ENCODE measurements at regions not wholly inside any gene's neighbourhood (a gene's known extent, or its start where the extent isn't known, plus 50 kb on each side); places are given as distances from the start of the nearest gene placed in this dataset.
"Not testable (repeated sequence)": the region's sequence is repeated elsewhere in the genome, so short reads cannot be mapped to it uniquely, and the experiment has no call there.

DNA sequence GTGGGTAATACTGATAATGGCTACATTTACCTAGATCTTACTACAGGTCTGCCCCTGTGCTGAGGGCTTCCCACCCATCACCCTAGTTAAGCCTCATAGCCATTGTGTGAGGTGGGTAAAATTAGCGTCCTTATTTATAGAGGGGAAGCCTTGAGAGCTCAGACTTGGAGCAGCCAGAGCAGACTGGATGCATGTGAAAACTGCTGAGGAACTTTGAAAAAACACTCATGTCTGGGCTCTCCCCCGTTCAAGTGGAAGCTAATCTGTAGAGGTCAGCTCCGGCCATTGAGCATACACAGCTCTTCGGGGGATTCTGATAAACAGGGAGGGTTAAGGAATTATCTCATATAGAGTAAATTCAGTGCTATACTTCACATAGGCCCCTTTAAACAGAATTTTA, 389.7 kb downstream of the RPS6KC1 start:
- Histone ChIP-seq H3K27ac (no peak overlapping the region), H3K4me3 (no peak overlapping the region), H3K36me3 (no peaks in the 10 kb centered on the region), H3K4me1 (replicated peaks) (no peaks in the 10 kb centered on the region), H3K27me3 (replicated peaks) (no peaks in the 10 kb centered on the region), H3K9me3 (replicated peaks) (no peaks in the 10 kb centered on the region)
- DNase-seq (ENCODE audit: low read depth in 1 of 2, low spot score in 2 of 2) = no peak

DNA sequence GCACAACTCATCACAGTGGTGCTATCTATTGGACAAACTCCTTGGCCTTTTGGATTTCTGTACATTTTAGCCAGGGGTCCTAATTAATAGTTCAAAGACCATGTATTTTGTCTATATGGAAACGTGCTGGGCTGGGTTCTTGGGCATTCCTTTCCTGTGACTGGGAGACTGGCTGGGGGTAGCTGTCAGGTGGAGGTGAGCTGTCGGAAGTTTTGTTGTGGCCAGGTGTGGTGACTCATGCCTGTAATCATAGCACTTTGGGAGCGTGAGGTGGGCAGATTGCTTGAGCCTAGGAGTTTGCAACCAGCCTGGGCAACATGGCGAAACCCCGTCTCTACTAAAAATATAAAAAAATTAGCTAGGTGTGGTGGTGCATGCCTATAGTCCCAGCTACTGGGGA, 392.4 kb downstream of the RPS6KC1 start:
- no peak overlapping the region for H3K4me3 ChIP-seq
- H3K36me3 ChIP-seq = no peaks in the 10 kb centered on the region
- no peaks in the 10 kb centered on the region for H3K4me1 ChIP-seq (replicated peaks)
- H3K9me3 ChIP-seq (replicated peaks) = no peaks in the 10 kb centered on the region
- DNase-seq (ENCODE audit: low read depth in 1 of 2, low spot score in 2 of 2) = no peak
- H3K27ac ChIP-seq = no peak overlapping the region
- no peaks in the 10 kb centered on the region for H3K27me3 ChIP-seq (replicated peaks)

DNA sequence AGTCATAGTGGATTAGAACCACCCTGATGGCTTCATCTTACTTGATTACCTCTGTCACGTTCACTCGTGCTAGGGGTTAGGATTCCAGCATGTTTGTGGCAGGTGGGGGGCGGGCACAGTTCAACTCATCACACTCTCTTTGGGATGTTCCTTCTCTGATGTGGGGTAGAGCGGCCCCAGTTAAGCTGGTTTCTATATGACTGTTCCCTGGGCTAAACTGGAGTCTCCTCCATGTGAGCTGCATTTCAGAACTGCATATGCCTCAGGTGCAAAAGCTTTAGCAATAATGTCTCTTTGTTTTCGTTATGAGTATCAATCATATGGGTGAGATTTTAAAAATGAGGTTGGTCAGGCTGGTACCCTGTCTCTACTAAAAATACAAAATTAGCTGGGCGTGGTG, 393.2 kb downstream of the RPS6KC1 start:
- Histone ChIP-seq H3K4me3 (no peak overlapping the region), H3K36me3 (no peaks in the 10 kb centered on the region), H3K9me3 (replicated peaks) (no peaks in the 10 kb centered on the region), H3K4me1 (replicated peaks) (no peaks in the 10 kb centered on the region), H3K27ac (no peak overlapping the region), H3K27me3 (replicated peaks) (no peaks in the 10 kb centered on the region)
- DNase-seq (ENCODE audit: low read depth in 1 of 2, low spot score in 2 of 2) = no peak

DNA sequence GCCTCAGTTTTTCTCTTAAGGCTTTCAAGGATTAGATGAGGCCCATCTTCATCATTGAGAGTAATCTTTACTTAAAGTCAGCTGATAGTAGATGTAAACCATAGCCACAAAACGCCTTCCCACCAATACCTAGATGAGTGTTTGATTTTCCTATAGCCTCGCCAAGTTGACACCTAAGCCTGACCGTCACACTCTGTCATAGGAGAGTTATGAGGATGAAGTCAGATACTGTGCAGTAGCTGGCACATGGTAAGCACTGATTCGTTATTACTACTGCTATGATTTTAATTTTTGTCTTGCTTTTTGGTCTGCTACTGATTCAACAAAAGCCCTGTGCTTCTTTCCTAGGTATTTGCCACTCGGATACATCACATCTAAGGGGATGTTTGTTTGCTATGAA, 395.5 kb downstream of the RPS6KC1 start:
- Histone ChIP-seq H3K36me3 (no peaks in the 10 kb centered on the region), H3K4me3 (no peak overlapping the region)

DNA sequence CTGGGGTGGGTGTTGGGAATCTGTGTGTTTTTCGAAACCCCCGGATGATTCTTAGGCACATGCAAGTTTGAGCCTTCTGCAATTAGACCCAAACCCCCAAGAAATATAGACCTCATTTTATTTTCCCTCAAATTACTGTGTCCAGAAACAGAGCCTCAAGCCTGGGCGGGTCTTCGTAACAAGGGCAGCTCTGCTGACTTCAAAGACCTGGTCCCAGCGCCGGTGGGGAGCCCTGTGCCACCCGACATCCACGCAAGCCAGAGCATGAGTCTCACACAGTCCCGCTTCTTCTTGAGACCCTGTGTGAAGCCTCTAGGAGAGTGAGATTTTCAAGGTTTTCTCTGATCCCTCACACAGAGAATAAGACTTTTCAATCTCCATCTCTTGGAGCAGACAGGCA, 397.3 kb downstream of the RPS6KC1 start:
- DNase-seq (ENCODE audit: low read depth in 1 of 2, low spot score in 2 of 2) = no peak
- no peak overlapping the region for H3K4me3 ChIP-seq
- no peaks in the 10 kb centered on the region for H3K36me3 ChIP-seq
- no peaks in the 10 kb centered on the region for H3K27me3 ChIP-seq (replicated peaks)
- no peaks in the 10 kb centered on the region for H3K4me1 ChIP-seq (replicated peaks)
- H3K9me3 ChIP-seq (replicated peaks) = no peaks in the 10 kb centered on the region
- H3K27ac ChIP-seq = no peak overlapping the region

More for the DNA sequence above, 395.5 kb downstream of the RPS6KC1 start:
- H3K9me3 ChIP-seq (replicated peaks) = no peaks in the 10 kb centered on the region
- no peaks in the 10 kb centered on the region for H3K4me1 ChIP-seq (replicated peaks)
- no peak overlapping the region for H3K27ac ChIP-seq
- no peak for DNase-seq (ENCODE audit: low read depth in 1 of 2, low spot score in 2 of 2)
- H3K27me3 ChIP-seq (replicated peaks) = no peaks in the 10 kb centered on the region

DNA sequence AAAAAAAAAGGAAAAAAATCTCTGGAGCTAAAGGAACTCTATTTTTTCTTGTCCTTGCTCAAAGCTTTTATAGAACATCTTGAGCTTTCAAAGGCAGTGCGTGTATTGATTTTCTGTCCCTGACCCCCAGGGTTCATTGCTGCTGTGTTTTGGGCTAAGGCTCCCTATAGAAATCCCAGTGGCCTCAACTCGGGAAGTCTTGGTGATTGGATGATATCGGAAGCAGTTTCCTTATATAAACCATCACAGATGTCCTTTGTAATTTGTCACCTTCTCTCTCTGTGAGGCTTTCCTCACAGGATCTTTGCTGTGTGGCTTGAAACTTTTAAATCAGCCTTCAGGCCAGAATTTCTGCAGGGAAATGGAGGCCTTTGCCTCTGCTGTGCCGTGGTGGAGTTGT, 397.7 kb downstream of the RPS6KC1 start:
- no peak for DNase-seq (ENCODE audit: low read depth in 1 of 2, low spot score in 2 of 2)
- no peaks in the 10 kb centered on the region for H3K36me3 ChIP-seq
- H3K27ac ChIP-seq = no peak overlapping the region
- no peaks in the 10 kb centered on the region for H3K4me1 ChIP-seq (replicated peaks)
- H3K4me3 ChIP-seq = no peak overlapping the region
- H3K9me3 ChIP-seq (replicated peaks) = no peaks in the 10 kb centered on the region
- no peaks in the 10 kb centered on the region for H3K27me3 ChIP-seq (replicated peaks)

DNA sequence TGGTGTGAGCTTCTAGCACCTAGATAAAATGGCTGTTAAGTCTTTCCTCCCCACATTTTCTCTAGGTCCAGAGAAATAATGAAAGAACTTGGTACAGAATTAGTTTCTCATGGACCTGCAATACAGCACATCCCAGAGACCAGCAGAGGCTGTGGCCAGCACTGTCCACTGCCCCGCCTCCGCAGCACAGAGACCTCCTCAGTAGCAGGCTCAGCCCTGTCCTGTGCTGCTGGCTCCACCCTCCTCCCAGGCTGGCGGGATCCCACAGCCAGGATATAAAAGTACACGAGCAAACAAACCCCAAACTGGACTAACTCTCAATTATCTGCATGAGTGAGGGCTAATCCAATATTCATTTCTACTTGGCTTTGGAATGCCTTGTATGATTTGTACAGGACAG, 401.5 kb downstream of the RPS6KC1 start:
- DNase-seq (ENCODE audit: low read depth in 1 of 2, low spot score in 2 of 2) = no peak
- no peaks in the 10 kb centered on the region for H3K4me1 ChIP-seq (replicated peaks)
- no peaks in the 10 kb centered on the region for H3K27me3 ChIP-seq (replicated peaks)
- H3K9me3 ChIP-seq (replicated peaks) = no peaks in the 10 kb centered on the region
- H3K36me3 ChIP-seq = no peaks in the 10 kb centered on the region
- H3K27ac ChIP-seq = no peak overlapping the region
- H3K4me3 ChIP-seq = no peak overlapping the region

DNA sequence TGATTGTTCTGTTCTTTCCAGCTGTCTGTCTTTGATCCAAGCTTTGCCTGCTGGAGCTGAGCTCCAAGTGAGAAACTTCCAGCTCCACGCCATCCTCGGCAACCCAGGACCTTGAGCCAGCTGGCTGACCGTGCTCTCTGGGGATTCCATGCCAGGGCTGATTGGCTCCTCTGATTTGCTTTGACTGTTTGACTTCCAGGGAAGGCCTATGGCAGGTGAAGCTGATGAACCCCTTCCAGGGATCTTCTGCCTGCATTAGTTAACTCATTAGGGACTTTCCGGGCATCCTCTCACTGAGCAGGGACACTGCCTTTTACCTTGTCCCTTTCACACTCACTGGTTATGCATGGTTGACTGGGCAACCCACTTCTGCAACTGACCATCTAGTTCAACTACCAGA, 406.1 kb downstream of the RPS6KC1 start:
- Histone ChIP-seq H3K9me3 (replicated peaks) (no peaks in the 10 kb centered on the region), H3K36me3 (no peaks in the 10 kb centered on the region), H3K4me1 (replicated peaks) (no peaks in the 10 kb centered on the region), H3K4me3 (no peak overlapping the region), H3K27ac (no peak overlapping the region), H3K27me3 (replicated peaks) (no peaks in the 10 kb centered on the region)
- DNase-seq (ENCODE audit: low read depth in 1 of 2, low spot score in 2 of 2) = no peak

DNA sequence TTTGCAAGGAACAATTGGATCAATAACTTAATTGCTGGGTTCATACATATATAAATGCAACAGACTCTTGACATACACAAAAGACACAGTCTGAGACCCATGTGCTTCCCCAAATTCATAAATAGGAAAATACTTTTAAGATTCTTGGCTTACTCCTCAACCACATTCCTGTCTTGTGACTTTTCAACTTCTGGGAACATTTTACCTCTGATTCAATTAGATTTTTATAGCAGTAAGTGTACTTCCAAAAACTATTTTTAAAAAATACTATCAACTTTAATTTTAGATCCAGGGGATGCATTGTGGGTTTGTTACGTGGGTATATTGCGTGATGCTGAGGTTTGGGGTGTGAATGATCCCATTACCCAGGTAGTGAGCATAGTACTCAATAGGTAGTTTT, 406.7 kb downstream of the RPS6KC1 start:
- Histone ChIP-seq H3K27me3 (replicated peaks) (no peaks in the 10 kb centered on the region), H3K4me1 (replicated peaks) (no peaks in the 10 kb centered on the region), H3K4me3 (no peak overlapping the region), H3K36me3 (no peaks in the 10 kb centered on the region), H3K27ac (no peak overlapping the region), H3K9me3 (replicated peaks) (no peaks in the 10 kb centered on the region)
- no peak for DNase-seq (ENCODE audit: low read depth in 1 of 2, low spot score in 2 of 2)

DNA sequence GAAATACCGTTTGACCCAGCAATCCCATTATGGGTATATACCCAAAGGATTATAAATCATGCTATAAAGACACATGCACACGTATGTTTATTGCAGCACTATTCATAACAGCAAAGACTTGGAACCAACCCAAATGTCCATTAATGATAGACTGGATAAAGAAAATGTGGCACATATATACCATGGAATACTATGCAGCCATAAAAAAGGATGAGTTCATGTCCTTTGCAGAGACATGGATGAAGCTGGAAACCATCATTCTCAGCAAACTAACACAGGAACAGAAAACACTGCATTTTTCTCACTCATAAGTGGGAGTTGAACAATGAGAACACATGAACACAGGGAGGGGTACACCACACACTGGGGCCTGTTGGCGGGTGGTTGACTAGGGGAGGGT, 411.3 kb downstream of the RPS6KC1 start:
- H3K36me3 ChIP-seq; H3K4me3 ChIP-seq; H3K27me3 ChIP-seq (replicated peaks); H3K27ac ChIP-seq; H3K9me3 ChIP-seq (replicated peaks); H3K4me1 ChIP-seq (replicated peaks); DNase-seq (ENCODE audit: low read depth in 1 of 2, low spot score in 2 of 2): not testable (repeated sequence)

DNA sequence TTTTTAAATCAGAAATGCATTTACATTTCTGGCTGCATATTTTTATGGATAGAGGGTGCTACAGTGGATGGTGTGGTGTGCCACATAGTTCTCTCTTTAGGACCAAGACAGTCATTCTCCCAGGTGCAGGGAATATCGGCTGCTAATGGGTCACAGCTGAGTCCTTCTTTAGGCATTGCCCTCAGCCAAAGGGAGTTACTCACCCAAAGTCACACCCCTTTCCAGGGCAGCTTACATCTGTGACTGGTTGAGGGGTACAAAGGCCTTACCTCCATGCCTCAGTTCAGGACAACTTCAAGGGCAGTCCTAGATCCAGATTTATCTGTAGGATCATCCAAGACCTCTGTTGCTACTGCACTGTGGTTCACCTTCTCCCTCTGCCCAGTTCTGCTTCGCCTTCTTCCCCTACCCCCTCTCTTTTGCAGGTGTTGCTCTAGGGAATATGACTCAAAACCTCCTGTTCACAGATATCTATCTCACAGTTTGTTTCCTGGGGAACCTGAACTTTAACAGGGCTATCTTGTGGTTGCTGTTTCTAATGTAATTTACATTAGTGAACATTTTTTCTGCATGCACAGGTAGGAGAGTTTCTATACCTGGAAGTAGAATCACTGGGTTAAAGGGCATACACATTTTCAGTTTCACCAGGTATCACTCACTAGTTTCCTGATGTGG, 413.9 kb downstream of the RPS6KC1 start:
- no peaks in the 10 kb centered on the region for H3K36me3 ChIP-seq
- no peaks in the 10 kb centered on the region for H3K4me1 ChIP-seq (replicated peaks)
- H3K9me3 ChIP-seq (replicated peaks) = no peaks in the 10 kb centered on the region
- H3K27me3 ChIP-seq (replicated peaks) = no peaks in the 10 kb centered on the region
- no peak for DNase-seq (ENCODE audit: low read depth in 1 of 2, low spot score in 2 of 2)
- H3K27ac ChIP-seq = no peak overlapping the region
- H3K4me3 ChIP-seq = no peak overlapping the region

DNA sequence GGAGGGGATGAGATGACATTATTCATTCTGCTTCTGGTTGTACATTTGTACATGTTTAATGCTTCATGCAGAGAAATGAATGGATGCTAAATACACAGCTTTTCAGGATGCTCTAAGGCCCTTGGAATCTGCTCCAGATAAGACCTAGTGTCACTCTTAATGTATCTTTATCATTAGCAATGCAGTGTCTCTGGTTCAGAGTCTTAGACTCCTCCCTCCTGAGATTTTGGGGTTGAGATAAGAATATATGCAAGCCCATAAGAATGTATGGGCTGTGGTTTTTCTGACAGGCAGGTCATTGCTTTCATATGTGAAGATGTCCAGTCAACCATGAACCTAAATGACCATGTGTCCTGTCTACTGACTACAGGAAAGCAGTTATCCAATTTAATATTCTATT, 415.5 kb downstream of the RPS6KC1 start:
- Histone ChIP-seq H3K9me3 (replicated peaks) (no peaks in the 10 kb centered on the region), H3K4me1 (replicated peaks) (no peaks in the 10 kb centered on the region), H3K27me3 (replicated peaks) (no peaks in the 10 kb centered on the region), H3K36me3 (no peaks in the 10 kb centered on the region), H3K4me3 (no peak overlapping the region), H3K27ac (no peak overlapping the region)
- no peak for DNase-seq (ENCODE audit: low read depth in 1 of 2, low spot score in 2 of 2)

DNA sequence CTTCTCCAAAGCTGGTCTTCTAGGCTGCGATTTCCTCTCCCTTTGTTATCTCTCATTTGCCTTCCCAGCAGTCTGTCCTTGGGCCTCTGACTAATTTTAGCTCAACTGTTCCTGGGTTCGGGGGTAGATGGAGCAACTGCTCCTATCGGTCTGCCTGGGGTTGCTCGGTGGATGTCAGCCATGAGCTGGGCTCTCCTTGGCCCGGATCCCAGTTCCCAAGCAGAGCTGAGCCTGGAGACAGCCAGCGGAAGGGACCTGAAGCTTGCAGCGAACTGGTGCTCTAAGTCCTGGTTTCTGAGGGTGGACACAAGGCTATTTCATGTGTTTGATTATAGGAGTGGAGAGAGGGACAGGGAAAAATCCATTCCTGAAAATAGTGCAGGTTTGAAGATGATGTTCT, 423.0 kb downstream of the RPS6KC1 start:
- H3K4me3 ChIP-seq = no peak overlapping the region
- no peak overlapping the region for H3K27ac ChIP-seq
- H3K4me1 ChIP-seq (replicated peaks) = no peaks in the 10 kb centered on the region
- no peaks in the 10 kb centered on the region for H3K9me3 ChIP-seq (replicated peaks)
- no peaks in the 10 kb centered on the region for H3K27me3 ChIP-seq (replicated peaks)
- H3K36me3 ChIP-seq = no peaks in the 10 kb centered on the region
- no peak for DNase-seq (ENCODE audit: low read depth in 1 of 2, low spot score in 2 of 2)

DNA sequence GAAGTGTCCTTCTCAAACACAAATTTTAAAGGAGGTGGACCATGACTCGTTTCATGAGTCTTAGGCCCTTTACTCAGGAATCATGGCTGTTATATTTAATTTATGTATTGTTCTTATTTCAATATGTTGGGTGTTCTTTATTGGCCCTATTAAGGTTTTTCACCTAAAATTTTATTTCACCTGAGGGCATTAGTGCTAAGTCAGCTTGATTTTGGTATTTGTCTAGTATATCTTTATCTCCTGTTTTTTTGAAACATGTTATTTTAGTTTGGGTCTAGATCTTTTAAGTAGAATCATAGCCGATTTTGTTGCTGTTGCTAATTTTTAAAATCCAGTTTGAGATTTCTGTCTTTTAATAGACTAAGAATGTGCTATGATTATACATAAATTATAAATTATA, 430.4 kb downstream of the RPS6KC1 start:
- Histone ChIP-seq H3K4me3 (no peak overlapping the region), H3K9me3 (replicated peaks) (no peaks in the 10 kb centered on the region), H3K27me3 (replicated peaks) (no peaks in the 10 kb centered on the region), H3K36me3 (no peaks in the 10 kb centered on the region), H3K4me1 (replicated peaks) (no peaks in the 10 kb centered on the region), H3K27ac (no peak overlapping the region)
- no peak for DNase-seq (ENCODE audit: low read depth in 1 of 2, low spot score in 2 of 2)

DNA sequence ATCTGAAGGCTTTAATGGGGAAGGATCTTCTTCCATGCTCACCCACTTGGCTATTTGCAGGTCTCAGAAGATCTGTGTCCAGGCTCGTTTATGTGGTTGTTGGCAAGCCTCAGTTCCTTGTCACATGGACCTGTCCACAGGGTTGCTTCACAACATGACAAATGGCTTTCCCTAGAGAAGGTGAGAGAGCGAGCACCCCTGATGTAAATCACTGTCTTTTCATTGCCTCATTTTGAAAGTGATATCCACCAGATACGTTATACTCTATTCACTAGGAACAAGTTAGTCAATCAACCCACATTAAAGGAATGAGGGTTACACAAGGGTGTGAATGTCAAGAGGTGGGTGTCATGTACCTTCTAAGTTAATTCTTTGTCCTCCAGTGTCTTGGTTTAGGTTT, 433.3 kb downstream of the RPS6KC1 start:
- no peaks in the 10 kb centered on the region for H3K9me3 ChIP-seq (replicated peaks)
- H3K4me3 ChIP-seq = no peak overlapping the region
- H3K27me3 ChIP-seq (replicated peaks) = no peaks in the 10 kb centered on the region
- DNase-seq (ENCODE audit: low read depth in 1 of 2, low spot score in 2 of 2) = no peak
- no peak overlapping the region for H3K27ac ChIP-seq
- H3K36me3 ChIP-seq = no peaks in the 10 kb centered on the region
- H3K4me1 ChIP-seq (replicated peaks) = no peaks in the 10 kb centered on the region
